C4-2B (cell line): ENCODE measurements at regions not wholly inside any gene's neighbourhood (a gene's known extent, or its start where the extent isn't known, plus 50 kb on each side); places are given as distances from the start of the nearest gene placed in this dataset.

Experiments used
- CTCF ChIP-seq: fragments of 450-650 bp; conservative IDR thresholded peaks from 2 replicates; pipeline ENCODE4 v1.5.1; 2017; ENCODE audit warnings: mild to moderate bottlenecking
- ZFX ChIP-seq: fragments of 450-650 bp; IDR thresholded peaks from 2 replicates; pipeline ENCODE4 v1.6.1; 2017

- TF ChIP-seq CTCF (no peak), ZFX (no peak)
These were observed 378.2 kb upstream of the ZMIZ1 start for GRCh38 chr10:78690354-78691111.
